CD14-positive monocyte (primary cell): ENCODE measurements at regions not wholly inside any gene's neighbourhood (a gene's known extent, or its start where the extent isn't known, plus 50 kb on each side); places are given as distances from the start of the nearest gene placed in this dataset.

Experiments
- DNase-seq, 3 donors: peaks; one replicate each; pipeline ENCODE4 v3.0.0-alpha.2; 2011 to 2022
- H2AFZ ChIP-seq: 2 replicates; pipeline ENCODE4 v1.6.0; 2012; ENCODE audit warnings: mild to moderate bottlenecking, low read depth, low read length, inconsistent platforms; ENCODE audit not compliant: insufficient read depth, poor library complexity, severe bottlenecking
- H3K27ac ChIP-seq, 2 donors: 1 replicate in 1 of 2; 2 replicates in 1 of 2; pipeline ENCODE4 v1.5.1; 2012 to 2013; ENCODE audit warnings: low read length in 2 of 2, control low read depth in 1 of 2, inconsistent platforms in 1 of 2, low read depth in 1 of 2, mild to moderate bottlenecking in 1 of 2
- H3K27me3 ChIP-seq, 2 donors: one replicate each; pipeline versions ENCODE4 v1.6.0 to v1.6.1; 2011 to 2013; ENCODE audit warnings: low read length in 2 of 2; ENCODE audit not compliant: control insufficient read depth in 2 of 2, insufficient read depth in 2 of 2
- H3K36me3 ChIP-seq, 2 donors: replicated peaks in 1 of 2; 1 replicate in 1 of 2; 2 replicates in 1 of 2; pipeline versions ENCODE4 v1.5.1 to v1.6.1; 2012 to 2013; ENCODE audit warnings: low read length in 2 of 2, control low read depth in 1 of 2, inconsistent platforms in 1 of 2, mild to moderate bottlenecking in 1 of 2; ENCODE audit not compliant: insufficient read depth in 2 of 2, control insufficient read depth in 1 of 2
- H3K4me1 ChIP-seq, 2 donors: 1 replicate in 1 of 2; 2 replicates in 1 of 2; pipeline versions ENCODE4 v1.5.1 to v1.6.1; 2012 to 2013; ENCODE audit warnings: low read length in 2 of 2, control low read depth in 1 of 2, inconsistent platforms in 1 of 2, mild to moderate bottlenecking in 1 of 2, moderate library complexity in 1 of 2; ENCODE audit not compliant: insufficient read depth in 2 of 2, control insufficient read depth in 1 of 2
- H3K4me2 ChIP-seq: replicated peaks from 2 replicates; pipeline ENCODE3; 2012; ENCODE audit warnings: low read length, moderate library complexity, mild to moderate bottlenecking; ENCODE audit not compliant: poor library complexity, severe bottlenecking; ENCODE audit errors: extremely low read depth
- H3K4me3 ChIP-seq, 3 experiments: fragments of 200-600 bp in 1 of 3; sonication (generic) in 1 of 3; replicated peaks in 1 of 3; 1 replicate in 2 of 3; 2 replicates in 1 of 3; pipeline ENCODE4 v1.5.1; 2011 to 2013; ENCODE audit warnings: low read length in 3 of 3, mild to moderate bottlenecking in 3 of 3, control low read depth in 2 of 3, low read depth in 2 of 3, inconsistent platforms in 1 of 3, moderate library complexity in 1 of 3
- H3K79me2 ChIP-seq: 2 replicates; pipeline ENCODE4 v1.6.0; 2012; ENCODE audit warnings: mild to moderate bottlenecking, control low read depth, inconsistent platforms, low read length, moderate library complexity; ENCODE audit not compliant: insufficient read depth
- H3K9ac ChIP-seq: 2 replicates; pipeline ENCODE4 v1.6.0; 2017; ENCODE audit warnings: low read length, mild to moderate bottlenecking; ENCODE audit not compliant: insufficient read depth, poor library complexity, severe bottlenecking
- H3K9me3 ChIP-seq, 2 donors: replicated peaks in 1 of 2; 1 replicate in 1 of 2; 2 replicates in 1 of 2; pipeline versions ENCODE4 v1.5.1 to v1.6.1; 2012 to 2013; ENCODE audit warnings: low read length in 2 of 2, control low read depth in 1 of 2; ENCODE audit not compliant: control insufficient read depth in 1 of 2, insufficient read depth in 1 of 2
- H4K20me1 ChIP-seq: 2 replicates; pipeline ENCODE4 v1.6.0; 2012; ENCODE audit warnings: mild to moderate bottlenecking, low read length, control low read depth, moderate library complexity; ENCODE audit not compliant: insufficient read depth
- H3K27ac Mint-ChIP-seq, 7 donors: one replicate each; pipeline ENCODE4 v1.8.0; 2020; ENCODE audit warnings: mild to moderate bottlenecking in 7 of 7, mixed read lengths in 7 of 7, moderate library complexity in 6 of 7, inconsistent platforms in 2 of 7
- H3K27me3 Mint-ChIP-seq, 3 donors: one replicate each; pipeline ENCODE4 v1.8.0; 2021 to 2022; ENCODE audit warnings: low read depth in 3 of 3, mild to moderate bottlenecking in 3 of 3, mixed read lengths in 3 of 3, moderate library complexity in 3 of 3, inconsistent platforms in 1 of 3
- H3K36me3 Mint-ChIP-seq, 2 donors: one replicate each; pipeline ENCODE4 v1.8.0; 2020; ENCODE audit warnings: mixed read lengths in 2 of 2, inconsistent platforms in 1 of 2, mild to moderate bottlenecking in 1 of 2
- H3K4me1 Mint-ChIP-seq: one replicate; pipeline ENCODE4 v1.8.0; 2020; ENCODE audit warnings: mild to moderate bottlenecking, mixed read lengths
- H3K4me3 Mint-ChIP-seq, 2 donors: one replicate each; pipeline ENCODE4 v1.8.0; 2020; ENCODE audit warnings: mild to moderate bottlenecking in 2 of 2, mixed read lengths in 2 of 2, moderate library complexity in 1 of 2
- H3K9me3 Mint-ChIP-seq, 7 donors: one replicate each; pipeline ENCODE4 v1.8.0; 2020 to 2022; ENCODE audit warnings: mixed read lengths in 7 of 7, mild to moderate bottlenecking in 6 of 7, moderate library complexity in 6 of 7, inconsistent platforms in 2 of 7
- CTCF ChIP-seq: fragments of 200-600 bp; IDR thresholded peaks from one replicate; pipeline ENCODE4 v1.8.0; 2022; ENCODE audit warnings: antibody characterized with exemption, mild to moderate bottlenecking
- WGBS: methylation state at CpG from one replicate; pipeline ENCODE4 v1.1.5; 2013; ENCODE audit warnings: missing lambda C conversion rate; ENCODE audit not compliant: insufficient coverage; 5-methylcytosine and 5-hydroxymethylcytosine counted together
- intact Hi-C, 2 donors: fragments of 100-400 bp; cut with micrococcal nuclease; formaldehyde crosslinking; loops; one replicate each; pipeline versions ENCODE4 v1.15.0 to v1.15.1; 2023

GRCh38 chr4:124526769-124527168, 185.8 kb downstream of the ANKRD50 start:
- Mint-ChIP-seq H3K9me3 (peaks cover 0 to 7% (median 2%) of the 10 kb centered on the region in 7 donors), H3K4me3 (no peak overlapping the region), H3K27me3 (no peaks in the 10 kb centered on the region), H3K4me1 (no peaks in the 10 kb centered on the region), H3K36me3 (no peaks in the 10 kb centered on the region), H3K27ac (no peak overlapping the region)
- no peak for DNase-seq
- no peaks in the 10 kb centered on the region for H3K79me2 ChIP-seq
- H3K27ac ChIP-seq = no peak overlapping the region
- no peaks in the 10 kb centered on the region for H3K4me1 ChIP-seq
- no peaks in the 10 kb centered on the region for H3K27me3 ChIP-seq
- H2AFZ ChIP-seq = no peak overlapping the region
- H4K20me1 ChIP-seq = no peaks in the 10 kb centered on the region
- H3K4me2 ChIP-seq = no peak overlapping the region
- intact Hi-C loops = no loop called here
- no peak for TF ChIP-seq CTCF
- H3K4me3 ChIP-seq = no peak overlapping the region
- H3K9ac ChIP-seq = no peak overlapping the region
- H3K9me3 ChIP-seq = no peaks in the 10 kb centered on the region
- no CpG with 5 or more reads among the region's 4 CpGs for WGBS
- H3K36me3 ChIP-seq = no peaks in the 10 kb centered on the region

GRCh38 chr4:124527364-124527763, 185.2 kb downstream of the ANKRD50 start:
- Histone ChIP-seq H3K9me3 (no peaks in the 10 kb centered on the region), H3K36me3 (no peaks in the 10 kb centered on the region), H3K4me2 (no peak overlapping the region), H3K4me3 (no peak overlapping the region), H3K27ac (no peak overlapping the region), H4K20me1 (no peaks in the 10 kb centered on the region), H3K27me3 (no peaks in the 10 kb centered on the region), H3K79me2 (no peaks in the 10 kb centered on the region), H3K9ac (no peak overlapping the region), H3K4me1 (no peaks in the 10 kb centered on the region), H2AFZ (no peak overlapping the region)
- Mint-ChIP-seq H3K4me1 (no peaks in the 10 kb centered on the region), H3K27ac (no peak overlapping the region), H3K9me3 (peaks cover 0 to 6% (median 2%) of the 10 kb centered on the region in 7 donors), H3K36me3 (no peaks in the 10 kb centered on the region), H3K4me3 (no peak overlapping the region), H3K27me3 (no peaks in the 10 kb centered on the region)
- intact Hi-C loops = no loop called here
- no CpG with 5 or more reads among the region's 3 CpGs for WGBS
- no peak for DNase-seq
- TF ChIP-seq CTCF = no peak
